ENCODE measurements at regions not wholly inside any gene's neighbourhood (a gene's known extent, or its start where the extent isn't known, plus 50 kb on each side); places are given as distances from the start of the nearest gene placed in this dataset.

DNA sequence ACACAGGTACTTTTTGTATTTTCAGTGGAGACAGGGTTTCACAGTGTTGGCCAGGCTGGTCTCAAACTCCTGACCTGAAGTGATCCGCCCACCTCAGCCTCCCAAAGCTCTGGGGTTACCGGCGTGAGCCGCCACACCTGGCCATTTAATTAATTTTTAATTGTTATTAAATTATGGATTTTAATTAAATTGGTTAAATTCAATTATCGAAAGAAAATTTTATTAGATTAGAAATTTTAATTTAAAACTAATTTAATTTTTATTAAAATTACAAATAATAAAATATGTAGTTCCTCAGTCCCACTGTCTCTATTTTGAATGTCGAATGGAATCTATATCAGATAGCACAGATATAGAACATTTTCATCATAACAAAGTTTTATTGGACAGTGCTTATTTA, 416.5 kb downstream of the GABRG2 start:
- Histone ChIP-seq H3K4me2 (replicated peaks; ENCODE audit: low read depth, low read length, poor library complexity, severe bottlenecking) (no peak overlapping the region), H3K27ac (ENCODE audit: low read length in 2 of 2) (no peak overlapping the region), H3K27me3 (replicated peaks in 1 of 4; ENCODE audit: control extremely low read depth in 1 of 4, control insufficient read depth in 3 of 4, insufficient read depth in 4 of 4, low read length in 3 of 4) (no peaks in the 10 kb centered on the region), H3K9me3 (ENCODE audit: control extremely low read depth in 1 of 3, control insufficient read depth in 2 of 3, insufficient read depth in 1 of 3, low read length in 2 of 3) (peaks cover 0 to 4% (median 0%) of the 10 kb centered on the region in 3 donors), H3K36me3 (replicated peaks in 1 of 2; ENCODE audit: control extremely low read depth in 1 of 2, control insufficient read depth in 1 of 2, extremely low read depth in 1 of 2, insufficient read depth in 2 of 2, low read length in 1 of 2) (no peaks in the 10 kb centered on the region), H2AFZ (ENCODE audit: insufficient read depth, low read depth, low read length, poor library complexity, severe bottlenecking) (no peak overlapping the region), H4K20me1 (ENCODE audit: control insufficient read depth, insufficient read depth, low read length, poor library complexity, severe bottlenecking) (no peaks in the 10 kb centered on the region), H3K79me2 (ENCODE audit: control insufficient read depth, insufficient read depth, low read length) (no peaks in the 10 kb centered on the region), H3K4me1 (ENCODE audit: control insufficient read depth in 2 of 2, insufficient read depth in 2 of 2, low read length in 2 of 2) (no peaks in the 10 kb centered on the region), H3K9ac (ENCODE audit: low read length) (no peak overlapping the region), H3K4me3 (ENCODE audit: control extremely low read depth in 1 of 5, extremely low read depth in 1 of 5, insufficient read depth in 1 of 5, low read depth in 2 of 5, low read length in 4 of 5) (no peak overlapping the region)
- H3K9me3 Mint-ChIP-seq (ENCODE audit: insufficient read depth) = peaks cover 4% of the 10 kb centered on the region
- WGBS (ENCODE audit: insufficient coverage) = no CpG with 5 or more reads among the region's 6 CpGs
- intact Hi-C loops (cut with micrococcal nuclease) = no loop called here
- CTCF ChIA-PET = no interaction called here
- H3K27ac Mint-ChIP-seq = no peak overlapping the region
- no peak for ATAC-seq (ENCODE audit: low read depth)
- no peak for DNase-seq
- POLR2A ChIA-PET = no interaction called here
- no peak overlapping the region for H3K4me3 Mint-ChIP-seq
- TF ChIP-seq CTCF (IDR thresholded peaks at IDR 0.05) = no peak
- TF ChIP-seq EZH2 (IDR thresholded peaks at IDR 0.05; ENCODE audit: borderline replicate concordance, insufficient read depth, low read depth, low read length, poor library complexity, severe bottlenecking) = no peak
- H3K4me1 Mint-ChIP-seq = no peaks in the 10 kb centered on the region
- no peaks in the 10 kb centered on the region for H3K27me3 Mint-ChIP-seq

- ATAC-seq (ENCODE audit: low read depth) = no peak
- TF ChIP-seq CTCF (IDR thresholded peaks at IDR 0.05) (no peak), EZH2 (IDR thresholded peaks at IDR 0.05; ENCODE audit: borderline replicate concordance, insufficient read depth, low read depth, low read length, poor library complexity, severe bottlenecking) (no peak)
- DNase-seq = no peak
- Histone ChIP-seq H3K36me3 (replicated peaks in 1 of 2; ENCODE audit: control extremely low read depth in 1 of 2, control insufficient read depth in 1 of 2, extremely low read depth in 1 of 2, insufficient read depth in 2 of 2, low read length in 1 of 2) (no peaks in the 10 kb centered on the region), H3K9me3 (ENCODE audit: control extremely low read depth in 1 of 3, control insufficient read depth in 2 of 3, insufficient read depth in 1 of 3, low read length in 2 of 3) (peaks cover 0 to 4% (median 0%) of the 10 kb centered on the region in 3 donors), H4K20me1 (ENCODE audit: control insufficient read depth, insufficient read depth, low read length, poor library complexity, severe bottlenecking) (no peaks in the 10 kb centered on the region), H3K27me3 (replicated peaks in 1 of 4; ENCODE audit: control extremely low read depth in 1 of 4, control insufficient read depth in 3 of 4, insufficient read depth in 4 of 4, low read length in 3 of 4) (no peaks in the 10 kb centered on the region), H3K4me1 (ENCODE audit: control insufficient read depth in 2 of 2, insufficient read depth in 2 of 2, low read length in 2 of 2) (no peaks in the 10 kb centered on the region), H3K4me3 (ENCODE audit: control extremely low read depth in 1 of 5, extremely low read depth in 1 of 5, insufficient read depth in 1 of 5, low read depth in 2 of 5, low read length in 4 of 5) (no peak overlapping the region), H3K4me2 (replicated peaks; ENCODE audit: low read depth, low read length, poor library complexity, severe bottlenecking) (no peak overlapping the region), H3K79me2 (ENCODE audit: control insufficient read depth, insufficient read depth, low read length) (no peaks in the 10 kb centered on the region), H3K27ac (ENCODE audit: low read length in 2 of 2) (no peak overlapping the region), H2AFZ (ENCODE audit: insufficient read depth, low read depth, low read length, poor library complexity, severe bottlenecking) (no peak overlapping the region), H3K9ac (ENCODE audit: low read length) (no peak overlapping the region)
- POLR2A ChIA-PET = no interaction called here
- H3K27ac Mint-ChIP-seq = no peak overlapping the region
- H3K27me3 Mint-ChIP-seq = no peaks in the 10 kb centered on the region
- no peak overlapping the region for H3K4me3 Mint-ChIP-seq
- peaks cover 4% of the 10 kb centered on the region for H3K9me3 Mint-ChIP-seq (ENCODE audit: insufficient read depth)
- 93% methylated on average over 2 of the region's 5 CpGs for WGBS (ENCODE audit: insufficient coverage)
- CTCF ChIA-PET = no interaction called here
- intact Hi-C loops (cut with micrococcal nuclease) = no loop called here
- no peaks in the 10 kb centered on the region for H3K4me1 Mint-ChIP-seq
These were observed 417.4 kb downstream of the GABRG2 start for GRCh38 chr5:162484986-162485385.

Data from B cell (primary cell).